22Rv1 (cell line): ENCODE measurements at regions not wholly inside any gene's neighbourhood (a gene's known extent, or its start where the extent isn't known, plus 50 kb on each side); places are given as distances from the start of the nearest gene placed in this dataset.

ENCODE experiments used
- ZFX ChIP-seq: fragments of 450-650 bp; IDR thresholded peaks from 2 replicates; pipeline ENCODE4 v1.6.1; 2017; ENCODE audit warnings: antibody characterized with exemption, borderline replicate concordance
- TF ChIP-seq, protein P1 (sequence below): fragments of 450-650 bp; IDR thresholded peaks from 2 replicates; pipeline ENCODE4 v1.5.1; 2017; ENCODE audit warnings: mild to moderate bottlenecking

DNA sequence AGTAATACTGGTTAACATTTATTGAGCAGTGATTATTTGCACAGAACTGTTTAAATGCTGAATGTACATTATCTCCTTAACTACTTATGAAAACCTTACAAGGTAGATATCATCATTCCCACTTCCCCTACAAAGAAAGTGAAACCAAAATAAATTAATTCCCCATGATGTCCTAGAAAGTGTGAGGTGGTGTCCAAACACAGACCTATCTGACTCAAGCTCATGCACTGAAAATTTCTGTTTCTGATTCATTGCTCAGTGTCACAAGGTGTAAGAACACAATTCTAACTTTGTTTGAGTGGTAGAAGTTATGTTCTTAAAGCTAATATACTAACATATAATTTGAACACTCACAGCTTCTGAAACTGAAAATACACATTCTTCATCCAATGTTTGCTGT is 178.7 kb downstream of the MRPL39 start:
- TF ChIP-seq, protein P1, sequence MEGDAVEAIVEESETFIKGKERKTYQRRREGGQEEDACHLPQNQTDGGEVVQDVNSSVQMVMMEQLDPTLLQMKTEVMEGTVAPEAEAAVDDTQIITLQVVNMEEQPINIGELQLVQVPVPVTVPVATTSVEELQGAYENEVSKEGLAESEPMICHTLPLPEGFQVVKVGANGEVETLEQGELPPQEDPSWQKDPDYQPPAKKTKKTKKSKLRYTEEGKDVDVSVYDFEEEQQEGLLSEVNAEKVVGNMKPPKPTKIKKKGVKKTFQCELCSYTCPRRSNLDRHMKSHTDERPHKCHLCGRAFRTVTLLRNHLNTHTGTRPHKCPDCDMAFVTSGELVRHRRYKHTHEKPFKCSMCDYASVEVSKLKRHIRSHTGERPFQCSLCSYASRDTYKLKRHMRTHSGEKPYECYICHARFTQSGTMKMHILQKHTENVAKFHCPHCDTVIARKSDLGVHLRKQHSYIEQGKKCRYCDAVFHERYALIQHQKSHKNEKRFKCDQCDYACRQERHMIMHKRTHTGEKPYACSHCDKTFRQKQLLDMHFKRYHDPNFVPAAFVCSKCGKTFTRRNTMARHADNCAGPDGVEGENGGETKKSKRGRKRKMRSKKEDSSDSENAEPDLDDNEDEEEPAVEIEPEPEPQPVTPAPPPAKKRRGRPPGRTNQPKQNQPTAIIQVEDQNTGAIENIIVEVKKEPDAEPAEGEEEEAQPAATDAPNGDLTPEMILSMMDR, result no peak
- TF ChIP-seq ZFX, result no peak
